ENCODE measurements at regions not wholly inside any gene's neighbourhood (a gene's known extent, or its start where the extent isn't known, plus 50 kb on each side); places are given as distances from the start of the nearest gene placed in this dataset.

DNA sequence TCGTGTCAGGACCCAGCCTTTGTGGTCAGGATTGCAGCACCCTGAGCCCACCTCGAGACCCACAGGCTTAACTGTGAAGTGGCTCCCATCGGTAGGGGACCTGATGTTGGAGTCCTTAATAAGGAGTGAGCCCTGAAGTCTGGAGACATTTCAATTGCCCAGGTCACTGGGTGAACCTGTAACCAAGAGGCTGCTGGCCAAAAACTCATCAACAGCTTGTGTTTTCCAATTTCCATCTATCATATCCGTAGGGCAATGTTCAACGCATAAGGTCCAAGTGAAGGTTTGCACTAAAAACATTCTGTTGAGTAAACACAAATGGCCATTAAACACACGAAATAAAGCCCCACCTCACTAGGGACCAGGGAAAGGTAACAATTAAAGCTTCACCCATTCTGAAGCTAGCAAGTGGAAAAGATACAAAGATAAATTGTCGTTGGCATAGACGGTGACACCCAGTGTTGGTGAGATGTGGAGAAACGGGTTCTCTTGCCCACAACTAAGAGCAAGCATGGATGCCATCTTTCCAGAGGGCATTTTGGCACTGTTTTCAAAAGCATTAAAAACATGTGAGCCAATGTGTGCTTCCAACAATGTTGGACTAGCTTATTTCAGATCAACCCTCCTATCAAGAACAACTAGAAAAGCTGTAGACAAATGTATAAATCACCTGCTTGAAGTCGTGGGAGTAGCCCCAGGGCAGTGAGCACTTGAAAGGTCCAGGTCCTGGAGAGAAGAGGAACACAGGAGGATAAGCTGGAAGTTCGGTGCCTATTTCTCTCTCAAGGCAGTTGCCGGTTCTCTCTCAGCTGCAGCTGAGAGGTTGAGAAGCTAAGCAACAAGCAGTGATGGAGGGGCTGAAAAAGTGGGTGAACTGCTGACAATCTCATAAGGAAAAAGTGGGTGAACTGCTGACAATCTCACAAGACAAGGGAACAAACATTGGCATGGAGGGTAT is 56.3 kb upstream of the PCSK6 start:
- POLR2A ChIA-PET, result no interaction called here
- H3K27ac Mint-ChIP-seq, result no peak overlapping the region
- CTCF ChIA-PET, result no interaction called here
- no peak for ATAC-seq
- no peaks in the 10 kb centered on the region for H3K4me1 Mint-ChIP-seq
- intact Hi-C loops (cut with DNase I, micrococcal nuclease), result no loop called here
- no peak for DNase-seq
- H3K27me3 Mint-ChIP-seq, result peaks cover 16% of the 10 kb centered on the region
- H3K9me3 Mint-ChIP-seq (ENCODE audit: low read depth), result peaks cover 4% of the 10 kb centered on the region
- no peak overlapping the region for H3K4me3 Mint-ChIP-seq
- no peaks in the 10 kb centered on the region for H3K36me3 Mint-ChIP-seq (ENCODE audit: low read depth)

DNA sequence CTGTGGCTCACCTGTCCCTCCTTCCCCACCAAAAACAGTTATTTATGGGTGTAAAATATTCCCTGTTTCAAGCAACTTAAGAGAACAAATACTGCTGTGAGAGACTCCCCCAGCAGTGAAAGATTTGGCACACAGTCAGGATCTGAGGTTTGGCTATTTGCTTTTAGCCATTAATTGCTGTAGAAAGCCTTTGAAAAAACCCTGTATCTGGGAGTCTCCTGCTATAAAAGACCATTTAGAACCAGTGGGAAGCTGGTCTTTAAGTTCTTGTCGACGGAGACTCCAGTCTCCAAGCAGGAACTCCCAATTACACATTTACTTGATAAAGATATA is 55.1 kb upstream of the PCSK6 start:
- H3K27me3 Mint-ChIP-seq, result peaks cover 16% of the 10 kb centered on the region
- H3K4me3 Mint-ChIP-seq, result no peak overlapping the region
- POLR2A ChIA-PET, result no interaction called here
- H3K4me1 Mint-ChIP-seq, result no peaks in the 10 kb centered on the region
- no peaks in the 10 kb centered on the region for H3K36me3 Mint-ChIP-seq (ENCODE audit: low read depth)
- CTCF ChIA-PET, result no interaction called here
- DNase-seq (no peak), ATAC-seq (no peak)
- intact Hi-C loops (cut with DNase I, micrococcal nuclease), result no loop called here
- H3K27ac Mint-ChIP-seq, result no peak overlapping the region
- peaks cover 4% of the 10 kb centered on the region for H3K9me3 Mint-ChIP-seq (ENCODE audit: low read depth)

DNA sequence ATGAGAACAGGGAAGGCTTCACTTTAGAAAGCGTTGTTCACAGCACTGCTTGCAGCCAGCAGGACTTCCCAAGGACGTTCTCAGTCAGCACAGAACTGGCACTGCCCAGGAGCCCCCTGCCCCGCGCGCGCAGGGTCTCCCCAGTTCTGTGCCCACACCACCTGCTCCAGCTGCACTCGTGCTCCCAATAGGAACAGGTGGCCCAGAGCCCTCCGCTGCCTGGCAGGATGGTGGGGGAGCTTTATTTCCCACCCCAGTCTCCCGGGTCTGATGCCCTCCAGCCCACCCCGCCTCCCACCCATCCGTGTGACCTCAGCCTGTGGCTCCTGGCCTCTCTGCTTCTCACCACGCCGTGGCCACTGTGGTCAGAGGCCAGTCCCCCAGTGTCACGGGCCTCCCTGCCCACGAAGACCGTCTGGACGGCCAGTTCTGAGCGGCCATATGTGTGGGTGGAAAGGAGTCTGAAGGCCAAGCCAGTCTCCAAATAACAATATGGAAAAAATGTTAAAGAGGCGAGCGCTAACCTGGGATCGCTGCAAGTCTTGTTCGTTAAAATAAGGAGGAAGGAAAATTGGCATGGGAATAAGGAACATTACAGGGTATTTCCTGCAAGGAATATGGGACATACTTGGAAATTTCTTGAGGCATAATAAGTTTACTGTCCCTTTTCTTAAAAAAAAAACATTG is 54.6 kb upstream of the PCSK6 start:
- peaks cover 14% of the 10 kb centered on the region for H3K27me3 Mint-ChIP-seq
- DNase-seq (no peak), ATAC-seq (no peak)
- H3K9me3 Mint-ChIP-seq (ENCODE audit: low read depth), result peaks cover 4% of the 10 kb centered on the region
- H3K4me3 Mint-ChIP-seq, result no peak overlapping the region
- intact Hi-C loops (cut with DNase I, micrococcal nuclease), result no loop called here
- H3K36me3 Mint-ChIP-seq (ENCODE audit: low read depth), result no peaks in the 10 kb centered on the region
- H3K4me1 Mint-ChIP-seq, result no peaks in the 10 kb centered on the region
- ChIA-PET CTCF (no interaction called here), POLR2A (no interaction called here)
- no peak overlapping the region for H3K27ac Mint-ChIP-seq

DNA sequence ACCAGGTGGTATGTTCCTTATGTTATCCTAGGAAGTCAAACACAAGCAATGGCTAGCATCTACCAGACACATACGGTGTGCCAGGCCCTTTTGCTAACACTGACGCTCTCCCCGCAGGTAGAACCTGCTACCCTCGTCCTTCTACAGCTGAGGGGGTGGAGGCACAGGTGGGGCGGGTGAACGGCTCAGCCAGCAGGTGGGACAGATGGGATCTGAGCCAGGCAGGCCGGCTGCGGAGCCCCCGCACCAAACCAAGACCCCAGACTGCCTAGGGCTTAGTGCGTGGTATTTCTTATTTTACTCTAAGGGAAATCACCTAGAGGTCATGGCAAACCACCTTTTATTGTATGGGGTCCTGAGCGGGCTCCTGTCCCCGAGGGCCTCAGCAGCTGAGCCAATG is 53.9 kb upstream of the PCSK6 start:
- no peak overlapping the region for H3K27ac Mint-ChIP-seq
- ChIA-PET CTCF (no interaction called here), POLR2A (no interaction called here)
- intact Hi-C loops (cut with DNase I, micrococcal nuclease), result no loop called here
- peaks cover 11% of the 10 kb centered on the region for H3K27me3 Mint-ChIP-seq
- H3K9me3 Mint-ChIP-seq (ENCODE audit: low read depth), result peaks cover 6% of the 10 kb centered on the region
- ATAC-seq (no peak), DNase-seq (no peak)
- H3K36me3 Mint-ChIP-seq (ENCODE audit: low read depth), result no peaks in the 10 kb centered on the region
- H3K4me1 Mint-ChIP-seq, result no peaks in the 10 kb centered on the region
- H3K4me3 Mint-ChIP-seq, result no peak overlapping the region

DNA sequence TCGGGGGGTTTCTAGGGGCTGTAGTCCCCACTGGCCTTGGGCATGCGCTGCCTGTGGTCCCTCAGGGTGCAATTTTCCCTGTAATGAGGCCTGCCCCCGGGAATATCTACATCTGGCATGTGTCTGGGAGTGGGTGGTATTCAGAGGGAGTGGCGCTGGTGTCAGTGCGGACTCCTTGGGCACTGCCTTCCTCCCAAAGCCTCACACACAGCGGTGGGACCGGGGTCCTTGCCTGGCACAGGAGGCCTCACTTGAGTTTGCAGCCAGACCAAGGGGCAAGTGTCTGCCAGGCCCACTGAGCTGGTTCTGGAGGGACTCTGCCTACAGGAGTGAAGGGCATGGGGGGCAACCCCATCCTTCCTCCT is 53.5 kb upstream of the PCSK6 start:
- ChIA-PET CTCF (no interaction called here), POLR2A (no interaction called here)
- Mint-ChIP-seq H3K9me3 (ENCODE audit: low read depth) (peaks cover 6% of the 10 kb centered on the region), H3K27ac (no peak overlapping the region), H3K4me1 (no peaks in the 10 kb centered on the region), H3K4me3 (no peak overlapping the region), H3K27me3 (peaks cover 11% of the 10 kb centered on the region), H3K36me3 (ENCODE audit: low read depth) (no peaks in the 10 kb centered on the region)
- no peak for ATAC-seq
- intact Hi-C loops (cut with DNase I, micrococcal nuclease), result no loop called here
- DNase-seq, result no peak

DNA sequence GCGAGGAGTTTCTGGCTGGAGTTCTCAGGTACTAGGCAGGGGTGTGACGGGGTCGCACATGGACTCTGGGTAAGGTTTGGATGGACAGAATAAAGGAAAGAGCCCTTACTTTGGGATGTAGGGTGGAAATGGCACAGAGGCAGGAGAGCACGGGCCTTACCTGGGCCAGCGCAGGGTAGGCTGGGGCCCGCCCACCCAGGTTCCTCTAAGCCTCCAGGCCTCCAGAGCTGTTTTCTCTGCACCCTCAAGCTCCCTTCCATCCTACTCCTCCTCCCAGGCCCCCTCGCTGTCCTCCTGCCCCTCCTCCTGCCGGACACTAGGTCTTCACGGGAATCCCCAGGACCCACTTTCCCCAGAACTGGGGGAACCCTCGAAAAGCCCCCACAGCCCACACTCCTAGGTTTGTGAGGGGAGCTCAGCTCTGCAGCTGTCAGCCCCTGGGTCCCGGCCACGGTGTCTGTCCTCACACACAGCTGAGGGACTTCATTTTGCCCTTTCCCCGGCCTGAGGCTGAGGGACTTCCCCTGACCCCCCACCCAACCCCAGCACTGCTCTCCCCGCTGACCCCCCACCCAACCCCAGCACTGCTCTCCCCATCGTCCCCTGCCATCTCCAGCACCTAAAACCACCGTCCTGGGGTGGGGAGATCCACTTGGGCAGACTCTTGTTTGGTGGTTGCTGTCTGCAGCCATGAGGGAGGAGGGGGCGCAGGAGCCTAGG is 53.0 kb upstream of the PCSK6 start:
- intact Hi-C loops (cut with DNase I, micrococcal nuclease), result no loop called here
- ChIA-PET CTCF (no interaction called here), POLR2A (no interaction called here)
- Mint-ChIP-seq H3K27ac (no peak overlapping the region), H3K27me3 (peaks cover 8% of the 10 kb centered on the region), H3K4me3 (no peak overlapping the region), H3K36me3 (ENCODE audit: low read depth) (no peaks in the 10 kb centered on the region), H3K9me3 (ENCODE audit: low read depth) (peaks cover 3% of the 10 kb centered on the region), H3K4me1 (no peaks in the 10 kb centered on the region)
- ATAC-seq, result no peak
- no peak for DNase-seq

DNA sequence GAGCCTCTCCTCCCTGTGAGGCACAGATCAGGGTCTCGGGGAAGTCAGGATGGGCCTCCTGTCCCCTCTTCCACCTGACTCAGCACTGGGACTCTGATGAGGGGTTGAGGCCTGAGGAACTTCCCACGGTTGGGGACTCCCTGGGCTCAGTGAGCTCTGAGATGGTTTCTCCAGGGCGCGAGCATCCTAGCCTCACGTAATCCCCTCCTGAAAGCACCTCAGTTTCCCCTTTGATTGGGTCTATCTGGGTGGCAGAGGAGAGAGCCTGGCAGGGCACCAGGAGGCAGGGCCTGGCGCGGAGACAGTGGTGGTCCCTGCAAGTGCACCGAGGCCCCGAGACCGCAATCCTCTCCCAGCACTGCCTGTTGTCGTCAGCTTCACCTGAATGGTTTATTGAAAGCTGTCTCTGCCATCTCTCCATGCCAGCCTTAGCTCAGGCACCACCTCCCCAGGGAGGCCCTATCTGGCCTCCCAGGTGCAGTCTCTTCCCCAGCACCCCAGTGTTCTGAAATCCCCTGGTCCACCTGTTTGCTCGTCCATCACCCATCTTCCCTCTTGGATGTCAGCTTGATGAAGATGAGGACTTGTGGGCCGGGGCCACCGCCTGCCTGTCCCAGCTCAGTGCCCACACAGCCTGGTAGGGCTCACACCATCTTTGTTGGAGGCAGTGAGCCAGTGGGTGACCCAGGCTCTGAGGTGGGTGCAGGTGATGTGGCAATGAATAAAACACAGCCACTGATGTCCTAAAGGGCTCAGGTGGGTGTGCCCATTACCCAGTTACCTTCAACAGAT is 52.2 kb upstream of the PCSK6 start:
- intact Hi-C loops (cut with DNase I, micrococcal nuclease), result no loop called here
- CTCF ChIA-PET, result no interaction called here
- peaks cover 8% of the 10 kb centered on the region for H3K27me3 Mint-ChIP-seq
- H3K27ac Mint-ChIP-seq, result no peak overlapping the region
- H3K4me1 Mint-ChIP-seq, result no peaks in the 10 kb centered on the region
- POLR2A ChIA-PET, result no interaction called here
- DNase-seq (no peak), ATAC-seq (no peak)
- no peak overlapping the region for H3K4me3 Mint-ChIP-seq
- H3K9me3 Mint-ChIP-seq (ENCODE audit: low read depth), result peaks cover 2% of the 10 kb centered on the region
- H3K36me3 Mint-ChIP-seq (ENCODE audit: low read depth), result no peaks in the 10 kb centered on the region

DNA sequence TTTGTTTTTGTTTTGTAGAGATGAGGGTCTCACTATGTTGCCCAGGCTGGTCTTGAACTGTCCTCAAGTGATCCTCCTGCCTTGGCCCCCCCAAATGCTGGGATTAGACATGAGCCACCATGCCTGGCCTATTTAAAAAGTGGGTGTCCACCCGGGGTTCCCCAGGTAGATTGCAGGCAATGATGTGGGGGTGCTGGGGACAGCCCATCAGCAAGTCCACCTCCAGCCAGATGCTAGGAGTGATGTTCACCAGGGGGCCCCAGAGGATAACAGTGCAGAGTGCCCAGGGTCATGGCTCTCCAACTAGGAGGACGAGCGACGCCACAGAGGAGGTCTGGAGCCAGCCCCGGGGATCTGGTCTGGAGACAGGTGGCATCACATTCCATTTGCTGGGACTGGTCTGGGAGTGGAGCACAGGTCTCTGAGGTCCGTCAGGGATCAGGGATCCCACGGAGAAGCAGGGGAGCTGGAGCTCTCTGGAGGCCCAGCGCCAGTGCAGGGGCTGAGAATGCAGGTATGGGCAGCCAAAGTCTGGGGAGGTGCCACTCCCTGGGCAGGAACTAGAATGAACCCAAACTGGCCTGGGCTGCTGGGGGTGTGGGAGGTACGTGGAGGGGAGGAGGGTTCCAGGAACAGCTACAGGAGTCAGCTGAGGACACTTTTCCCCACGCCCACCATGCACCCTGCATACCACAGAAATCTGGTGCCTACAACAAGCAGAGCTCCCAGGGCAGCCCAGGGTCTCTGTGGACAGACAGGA is 51.2 kb upstream of the PCSK6 start:
- Mint-ChIP-seq H3K9me3 (ENCODE audit: low read depth) (peaks cover 2% of the 10 kb centered on the region), H3K27ac (no peak overlapping the region), H3K4me3 (no peak overlapping the region), H3K36me3 (ENCODE audit: low read depth) (no peaks in the 10 kb centered on the region), H3K27me3 (peaks cover 7% of the 10 kb centered on the region), H3K4me1 (no peaks in the 10 kb centered on the region)
- ATAC-seq (no peak), DNase-seq (no peak)
- CTCF ChIA-PET, result no interaction called here
- intact Hi-C loops (cut with DNase I, micrococcal nuclease), result no loop called here
- POLR2A ChIA-PET, result no interaction called here

DNA sequence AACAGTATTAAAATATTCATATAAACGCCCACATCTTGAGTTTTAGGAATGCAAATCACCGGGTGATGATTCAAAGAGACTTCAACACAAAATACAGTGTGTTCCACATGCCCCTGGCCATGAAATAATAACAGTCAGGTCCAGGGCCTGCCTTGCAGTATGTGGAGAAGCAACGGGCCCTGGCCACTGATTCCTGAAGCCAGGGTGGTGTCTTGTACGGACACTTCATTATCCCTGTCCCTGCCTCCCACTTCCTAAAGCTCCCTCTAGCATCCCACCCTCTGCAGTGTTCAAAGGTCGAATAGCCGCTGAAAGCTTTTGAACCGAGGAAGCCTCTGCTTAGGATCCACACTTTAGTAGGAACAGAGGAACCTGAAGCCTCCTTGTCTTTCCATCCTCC is 50.4 kb upstream of the PCSK6 start:
- intact Hi-C loops (cut with DNase I, micrococcal nuclease), result no loop called here
- no peak overlapping the region for H3K4me3 Mint-ChIP-seq
- H3K4me1 Mint-ChIP-seq, result no peaks in the 10 kb centered on the region
- ATAC-seq (no peak), DNase-seq (no peak)
- H3K27me3 Mint-ChIP-seq, result peaks cover 8% of the 10 kb centered on the region
- CTCF ChIA-PET, result no interaction called here
- POLR2A ChIA-PET, result no interaction called here
- H3K27ac Mint-ChIP-seq, result no peak overlapping the region
- peaks cover 2% of the 10 kb centered on the region for H3K9me3 Mint-ChIP-seq (ENCODE audit: low read depth)
- H3K36me3 Mint-ChIP-seq (ENCODE audit: low read depth), result no peaks in the 10 kb centered on the region

DNA sequence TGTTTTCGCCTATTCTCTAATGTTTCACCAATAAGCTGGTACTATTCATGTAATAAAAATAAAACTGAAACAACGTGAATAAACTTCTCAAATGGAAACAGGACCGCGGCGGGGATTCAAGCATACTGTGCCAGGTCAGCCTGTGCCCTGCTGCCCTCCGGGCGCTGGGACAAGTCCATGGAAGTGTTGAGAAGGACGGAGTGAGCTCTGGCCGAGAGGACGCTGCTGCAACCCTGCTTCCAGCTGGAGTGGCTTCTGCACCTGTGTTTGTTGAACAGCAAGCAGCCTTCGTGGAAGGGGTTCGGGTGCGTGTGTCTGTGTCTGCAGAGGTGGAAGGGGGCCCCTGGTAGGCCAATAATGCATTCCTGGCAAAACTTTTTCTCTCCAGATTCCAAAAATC is 50.0 kb upstream of the PCSK6 start:
- ATAC-seq (no peak), DNase-seq (no peak)
- Mint-ChIP-seq H3K27ac (no peak overlapping the region), H3K36me3 (ENCODE audit: low read depth) (no peaks in the 10 kb centered on the region), H3K4me1 (no peaks in the 10 kb centered on the region), H3K27me3 (peaks cover 8% of the 10 kb centered on the region), H3K9me3 (ENCODE audit: low read depth) (peaks cover 2% of the 10 kb centered on the region), H3K4me3 (no peak overlapping the region)
- ChIA-PET POLR2A (no interaction called here), CTCF (no interaction called here)
- intact Hi-C loops (cut with DNase I, micrococcal nuclease), result no loop called here
